ENCODE measurements at regions not wholly inside any gene's neighbourhood (a gene's known extent, or its start where the extent isn't known, plus 50 kb on each side); places are given as distances from the start of the nearest gene placed in this dataset.
A peak's percentile ranks its signal among the peaks of the same experiment; 100 is the strongest.
"Not testable (repeated sequence)": the region's sequence is repeated elsewhere in the genome, so short reads cannot be mapped to it uniquely, and the experiment has no call there.

GRCh38 chrX:124181515-124181914, 150.9 kb upstream of the TEX13D start:
- DNase-seq: not testable (repeated sequence)

- no peak for DNase-seq
Measured at GRCh38 chrX:124190440-124190839, 142.0 kb upstream of the TEX13D start.

- DNase-seq: no peak
Measured at GRCh38 chrX:124194199-124194598, 138.3 kb upstream of the TEX13D start.

- no peak for DNase-seq
Measured at GRCh38 chrX:124194901-124195300, 137.6 kb upstream of the TEX13D start.

- DNase-seq: no peak
Measured at GRCh38 chrX:124203311-124203710, 129.1 kb upstream of the TEX13D start.

- no peak for DNase-seq
Measured at GRCh38 chrX:124208660-124209059, 123.8 kb upstream of the TEX13D start.

- no peak for DNase-seq
Measured at GRCh38 chrX:124209792-124210576, 122.5 kb upstream of the TEX13D start.

GRCh38 chrX:124211312-124211942, 121.0 kb upstream of the TEX13D start:
- peak; percentile 15 to 17 for DNase-seq

GRCh38 chrX:124212622-124213021, 119.8 kb upstream of the TEX13D start:
- DNase-seq: no peak

GRCh38 chrX:124215786-124216185, 116.7 kb upstream of the TEX13D start:
- DNase-seq: no peak

- DNase-seq: no peak
Measured at GRCh38 chrX:124216396-124217115, 115.9 kb upstream of the TEX13D start.

GRCh38 chrX:124217304-124218251, 114.9 kb upstream of the TEX13D start:
- peak in 1 of 2 experiments; percentile 10 for DNase-seq

- DNase-seq: no peak
Measured at GRCh38 chrX:124223524-124223923, 108.9 kb upstream of the TEX13D start.

- no peak for DNase-seq
Measured at GRCh38 chrX:124224528-124224927, 107.9 kb upstream of the TEX13D start.

GRCh38 chrX:124226129-124226528, 106.3 kb upstream of the TEX13D start:
- no peak for DNase-seq

- no peak for DNase-seq
Measured at GRCh38 chrX:124228849-124229248, 103.6 kb upstream of the TEX13D start.

- no peak for DNase-seq
Measured at GRCh38 chrX:124229374-124229773, 103.1 kb upstream of the TEX13D start.

- no peak for DNase-seq
Measured at GRCh38 chrX:124230655-124231450, 101.6 kb upstream of the TEX13D start.

GRCh38 chrX:124231451-124231759, 101.1 kb upstream of the TEX13D start:
- DNase-seq: no peak

- DNase-seq: no peak
Measured at GRCh38 chrX:124232523-124233201, 99.8 kb upstream of the TEX13D start.

- DNase-seq: no peak
Measured at GRCh38 chrX:124234348-124234747, 98.1 kb upstream of the TEX13D start.

Measured in SHP77 (cell line).